ENCODE measurements at regions not wholly inside any gene's neighbourhood (a gene's known extent, or its start where the extent isn't known, plus 50 kb on each side); places are given as distances from the start of the nearest gene placed in this dataset.

- no peaks in the 10 kb centered on the region for H3K27me3 ChIP-seq (ENCODE audit: control insufficient read depth, insufficient read depth, low read length)
- H3K9me1 ChIP-seq (ENCODE audit: insufficient read depth, low read length), result no peaks in the 10 kb centered on the region
- no peak overlapping the region for H2AK5ac ChIP-seq (ENCODE audit: low read depth, low read length)
- no peaks in the 10 kb centered on the region for H3K36me3 ChIP-seq (ENCODE audit: control insufficient read depth, insufficient read depth, low read length)
- no peaks in the 10 kb centered on the region for H3K79me1 ChIP-seq (ENCODE audit: low read depth in 1 of 2, low read length in 2 of 2)
- no peaks in the 10 kb centered on the region for H4K20me1 ChIP-seq (ENCODE audit: insufficient read depth, low read length)
- POLR2A ChIA-PET (ENCODE audit: unreplicated experiment), result no interaction called here
- no peak overlapping the region for H3K56ac ChIP-seq (ENCODE audit: extremely low read depth, insufficient read depth, low read length)
- H3K4ac ChIP-seq (ENCODE audit: low read depth, low read length), result no peak overlapping the region
- H2BK120ac ChIP-seq (ENCODE audit: low read depth, low read length), result no peak overlapping the region
- no peak overlapping the region for H4K8ac ChIP-seq (ENCODE audit: low read depth in 2 of 2, low read length in 2 of 2)
- ATAC-seq (ENCODE audit: low read depth), result no peak
- H2BK15ac ChIP-seq (ENCODE audit: low read depth, low read length), result no peak overlapping the region
- TF ChIP-seq CHD1 (IDR thresholded peaks at IDR 0.05; ENCODE audit: low read depth, low read length) (no peak), USF2 (IDR thresholded peaks at IDR 0.05; ENCODE audit: low read depth, low read length) (no peak), RCOR1 (IDR thresholded peaks at IDR 0.05; ENCODE audit: insufficient replicate concordance, low read length) (no peak)
- no peak overlapping the region for H4K91ac ChIP-seq (ENCODE audit: insufficient read depth, low read depth, low read length)
- H3K4me1 ChIP-seq (ENCODE audit: control insufficient read depth, insufficient read depth, low read length), result no peaks in the 10 kb centered on the region
- H3K4me2 ChIP-seq (ENCODE audit: low read depth, low read length), result no peak overlapping the region
- DNase-seq, result no peak
- peaks cover 5% of the 10 kb centered on the region; the same call in 1 of the 2 replicates for H3K9me3 ChIP-seq (ENCODE audit: control insufficient read depth, insufficient read depth, low read length)
- intact Hi-C loops (cut with micrococcal nuclease), result no loop called here
- no CpG with 5 or more reads among the region's 4 CpGs for WGBS, 2 experiments (ENCODE audit: extremely low coverage in 2 of 2, insufficient read length in 1 of 2)
- no peak overlapping the region for H3K14ac ChIP-seq (replicated peaks; ENCODE audit: low read depth, low read length)
- dilution Hi-C loops (cut with HindIII; ENCODE audit: low sequenced_read_pairs, unreplicated experiment), result no loop called here
- CTCF ChIA-PET, result no interaction called here
- no peak overlapping the region for H4K5ac ChIP-seq (ENCODE audit: low read depth, low read length)
- no peak overlapping the region for H3K9ac ChIP-seq (ENCODE audit: low read depth, low read length)
- H2BK20ac ChIP-seq (ENCODE audit: low read depth, low read length), result no peak overlapping the region
- no peak overlapping the region for H2AK9ac ChIP-seq (replicated peaks; ENCODE audit: low read depth, low read length, poor library complexity)
- H3K27ac ChIP-seq (ENCODE audit: insufficient read depth, low read length), result no peak overlapping the region
- no peak overlapping the region for H2AFZ ChIP-seq (replicated peaks; ENCODE audit: low read length, poor library complexity)
- H3K4me3 ChIP-seq (ENCODE audit: insufficient read depth, low read depth, low read length), result no peak overlapping the region
- in situ Hi-C loops (cut with MboI; ENCODE audit: low sequenced_read_pairs), result no loop called here
- no peak overlapping the region for H3K18ac ChIP-seq (ENCODE audit: low read depth, low read length)
- no TSS peak for BruUV-seq (replicated peaks)
- no peak overlapping the region for H2BK5ac ChIP-seq (ENCODE audit: low read depth, low read length, poor library complexity, severe bottlenecking)
- no peak overlapping the region for H3K23ac ChIP-seq (ENCODE audit: low read depth, low read length)
Measured at GRCh38 chr6:158900663-158901312, 81.6 kb upstream of the EZR start.
